Nephron (organoid): ENCODE measurements at regions not wholly inside any gene's neighbourhood (a gene's known extent, or its start where the extent isn't known, plus 50 kb on each side); places are given as distances from the start of the nearest gene placed in this dataset.

ENCODE experiments used
- H3K27ac Mint-ChIP-seq, 3 experiments: 2 replicates each; pipeline ENCODE4 v1.8.0; 2020; ENCODE audit warnings: mixed read lengths in 3 of 3, mild to moderate bottlenecking in 2 of 3, moderate library complexity in 1 of 3
- H3K27me3 Mint-ChIP-seq: 2 replicates; pipeline ENCODE4 v1.8.0; 2021; ENCODE audit warnings: low read depth, mild to moderate bottlenecking, moderate library complexity, mixed read lengths
- H3K36me3 Mint-ChIP-seq: 2 replicates; pipeline ENCODE4 v1.8.0; 2020; ENCODE audit warnings: low read depth, mixed read lengths
- H3K4me1 Mint-ChIP-seq: 2 replicates; pipeline ENCODE4 v1.8.0; 2020; ENCODE audit warnings: mixed read lengths
- H3K4me3 Mint-ChIP-seq, 3 experiments: 2 replicates each; pipeline ENCODE4 v1.8.0; 2020; ENCODE audit warnings: mild to moderate bottlenecking in 3 of 3, mixed read lengths in 3 of 3, moderate library complexity in 2 of 3
- H3K9me3 Mint-ChIP-seq: 2 replicates; pipeline ENCODE4 v1.8.0; 2020; ENCODE audit warnings: mixed read lengths
- CTCF ChIP-seq, 3 experiments: fragments of 200-600 bp; sonication (generic); IDR thresholded peaks; one replicate each; pipeline ENCODE4 v1.5.0; 2021; ENCODE audit warnings: antibody characterized with exemption in 3 of 3; ENCODE audit not compliant: unreplicated experiment in 3 of 3

GRCh38 chrX:116667346-116668134, 204.8 kb upstream of the CT83 start:
- H3K27me3 Mint-ChIP-seq = peaks cover 4% of the 10 kb centered on the region
- no peak overlapping the region for H3K4me3 Mint-ChIP-seq
- H3K9me3 Mint-ChIP-seq = no peaks in the 10 kb centered on the region
- no peaks in the 10 kb centered on the region for H3K36me3 Mint-ChIP-seq
- peaks cover 25% of the 10 kb centered on the region for H3K4me1 Mint-ChIP-seq
- TF ChIP-seq CTCF (IDR thresholded peaks at IDR 0.05; ENCODE audit: unreplicated experiment in 3 of 3) = no peak
- peak overlapping the region; percentile 43 to 90 (median 55) for H3K27ac Mint-ChIP-seq

- TF ChIP-seq CTCF (IDR thresholded peaks at IDR 0.05; ENCODE audit: unreplicated experiment in 3 of 3) = no peak
- Mint-ChIP-seq H3K36me3 (no peaks in the 10 kb centered on the region), H3K4me1 (peaks cover 3% of the 10 kb centered on the region)
Measured at GRCh38 chrX:116657071-116657470, 194.3 kb upstream of the CT83 start.

GRCh38 chrX:116628464-116628863, 165.7 kb upstream of the CT83 start:
- no peaks in the 10 kb centered on the region for H3K4me1 Mint-ChIP-seq
- no peak overlapping the region for H3K4me3 Mint-ChIP-seq
- no peaks in the 10 kb centered on the region for H3K27me3 Mint-ChIP-seq
- peaks cover 5% of the 10 kb centered on the region for H3K9me3 Mint-ChIP-seq
- H3K27ac Mint-ChIP-seq = no peak overlapping the region
- H3K36me3 Mint-ChIP-seq = no peaks in the 10 kb centered on the region
- TF ChIP-seq CTCF (IDR thresholded peaks at IDR 0.05; ENCODE audit: unreplicated experiment in 3 of 3) = no peak

More at GRCh38 chrX:116657071-116657470, 194.3 kb upstream of the CT83 start:
- no peak overlapping the region for H3K4me3 Mint-ChIP-seq
- H3K27me3 Mint-ChIP-seq = peaks cover 4% of the 10 kb centered on the region
- peaks cover 9% of the 10 kb centered on the region for H3K9me3 Mint-ChIP-seq
- no peak overlapping the region for H3K27ac Mint-ChIP-seq

GRCh38 chrX:116618546-116618945, 155.8 kb upstream of the CT83 start:
- H3K4me1 Mint-ChIP-seq = peaks cover 5% of the 10 kb centered on the region

GRCh38 chrX:116607776-116608175, 145.0 kb upstream of the CT83 start:
- Mint-ChIP-seq H3K27me3 (no peaks in the 10 kb centered on the region), H3K4me3 (no peak overlapping the region), H3K36me3 (no peaks in the 10 kb centered on the region), H3K9me3 (no peaks in the 10 kb centered on the region), H3K4me1 (no peaks in the 10 kb centered on the region), H3K27ac (no peak overlapping the region)
- no peak for TF ChIP-seq CTCF (IDR thresholded peaks at IDR 0.05; ENCODE audit: unreplicated experiment in 3 of 3)

More at GRCh38 chrX:116618546-116618945, 155.8 kb upstream of the CT83 start:
- H3K27ac Mint-ChIP-seq = peak overlapping the region in 1 of 3 experiments; percentile 41
- no peaks in the 10 kb centered on the region for H3K36me3 Mint-ChIP-seq
- H3K4me3 Mint-ChIP-seq = no peak overlapping the region
- no peak for TF ChIP-seq CTCF (IDR thresholded peaks at IDR 0.05; ENCODE audit: unreplicated experiment in 3 of 3)
- no peaks in the 10 kb centered on the region for H3K27me3 Mint-ChIP-seq
- H3K9me3 Mint-ChIP-seq = no peaks in the 10 kb centered on the region

GRCh38 chrX:116605576-116605975, 142.8 kb upstream of the CT83 start:
- Mint-ChIP-seq H3K4me1 (no peaks in the 10 kb centered on the region), H3K4me3 (no peak overlapping the region), H3K27me3 (no peaks in the 10 kb centered on the region), H3K27ac (no peak overlapping the region), H3K36me3 (no peaks in the 10 kb centered on the region), H3K9me3 (no peaks in the 10 kb centered on the region)
- TF ChIP-seq CTCF (IDR thresholded peaks at IDR 0.05; ENCODE audit: unreplicated experiment in 3 of 3) = no peak
